ENCODE measurements at regions not wholly inside any gene's neighbourhood (a gene's known extent, or its start where the extent isn't known, plus 50 kb on each side); places are given as distances from the start of the nearest gene placed in this dataset.
A peak's percentile ranks its signal among the peaks of the same experiment; 100 is the strongest.

GRCh38 chr6:30816791-30817739 lies 67.3 kb upstream of the DDR1 start (continued):
- TF ChIP-seq ZNF687 (IDR thresholded peaks at IDR 0.05) (peak; percentile 92), SMAD1 (IDR thresholded peaks at IDR 0.05; ENCODE audit: low read depth, partially characterized antibody) (peak; percentile 60), DPF2 (IDR thresholded peaks at IDR 0.05) (peak; percentile 90), ETV6 (conservative IDR thresholded peaks at IDR 0.05 in 1 of 2, IDR thresholded peaks at IDR 0.05 in 1 of 2; ENCODE audit: borderline replicate concordance in 1 of 2, low read depth in 1 of 2) (peak in 1 of 2 experiments; percentile 45; a peak in 1 of 4 replicates), CHD2 (IDR thresholded peaks at IDR 0.05; ENCODE audit: borderline replicate concordance, low read depth, low read length) (no peak), RBBP5 (conservative IDR thresholded peaks at IDR 0.05) (no peak), ELK1 (IDR thresholded peaks at IDR 0.05; ENCODE audit: low read depth, low read length) (no peak), HDAC2 (IDR thresholded peaks at IDR 0.05) (no peak), MAX (IDR thresholded peaks at IDR 0.05; ENCODE audit: low read depth, low read length) (no peak), BCL3 (IDR thresholded peaks at IDR 0.05; ENCODE audit: borderline replicate concordance, insufficient read depth, low read depth, low read length, poor library complexity, severe bottlenecking) (peak; percentile 63), CUX1 (IDR thresholded peaks at IDR 0.05; ENCODE audit: insufficient replicate concordance, low read depth, low read length) (no peak), BRCA1 (IDR thresholded peaks at IDR 0.05; ENCODE audit: low read depth, low read length) (no peak), RFX5 (IDR thresholded peaks at IDR 0.05; ENCODE audit: low read depth, low read length) (no peak), RCOR1 (conservative IDR thresholded peaks at IDR 0.05; ENCODE audit: low read depth, low read length) (no peak)

Data from GM12878 (cell line).